Suprapubic skin (tissue), 4 donors: ENCODE measurements at regions not wholly inside any gene's neighbourhood (a gene's known extent, or its start where the extent isn't known, plus 50 kb on each side); places are given as distances from the start of the nearest gene placed in this dataset.
"Not testable (repeated sequence)": the region's sequence is repeated elsewhere in the genome, so short reads cannot be mapped to it uniquely, and the experiment has no call there.

Experiments used
- DNase-seq, 2 donors: peaks; one replicate each; pipeline ENCODE4 v3.0.0-alpha.2; 2019; ENCODE audit warnings: low spot score in 2 of 2
- H3K27ac ChIP-seq: fragments of 200-600 bp; sonication (generic); one replicate; pipeline ENCODE4 v1.5.1; 2019
- H3K27me3 ChIP-seq: fragments of 200-600 bp; sonication (generic); one replicate; pipeline ENCODE4 v1.5.1; 2019
- H3K36me3 ChIP-seq: fragments of 200-600 bp; sonication (generic); one replicate; pipeline ENCODE4 v1.5.1; 2019
- H3K4me1 ChIP-seq: fragments of 200-600 bp; sonication (generic); one replicate; pipeline ENCODE4 v1.5.1; 2019
- H3K4me3 ChIP-seq: fragments of 200-600 bp; sonication (generic); one replicate; pipeline ENCODE4 v1.5.1; 2019; ENCODE audit warnings: mild to moderate bottlenecking
- H3K9me3 ChIP-seq: fragments of 200-600 bp; sonication (generic); one replicate; pipeline ENCODE4 v1.5.1; 2019
- CTCF ChIP-seq, 2 donors: fragments of 200-600 bp in 1 of 2; fragments of 450-650 bp in 1 of 2; sonication (generic) in 1 of 2; IDR thresholded peaks; one replicate each; pipeline ENCODE4 v1.5.1; 2016 to 2019; ENCODE audit warnings: antibody characterized with exemption in 2 of 2, mild to moderate bottlenecking in 1 of 2, moderate library complexity in 1 of 2
- EP300 ChIP-seq: sonication (generic); formaldehyde crosslinking; IDR thresholded peaks from one replicate; pipeline ENCODE4 v1.6.1; 2017; ENCODE audit warnings: antibody characterized with exemption
- POLR2A ChIP-seq, 2 donors: fragments of 450-650 bp; IDR thresholded peaks; one replicate each; pipeline ENCODE4 v1.6.1; 2017; ENCODE audit warnings: antibody characterized with exemption in 2 of 2, mild to moderate bottlenecking in 2 of 2, moderate library complexity in 2 of 2
- POLR2AphosphoS5 ChIP-seq, 3 donors: sonication (generic); formaldehyde crosslinking; IDR thresholded peaks; one replicate each; pipeline ENCODE4 v1.6.1; 2017; ENCODE audit warnings: antibody characterized with exemption in 3 of 3
- WGBS: methylation state at CpG from one replicate; pipeline ENCODE4 v1.1.5; 2018; 5-methylcytosine and 5-hydroxymethylcytosine counted together

GRCh38 chr5:18798058-18798457 lies 1163.8 kb downstream of the TAF11L14 start:
- TF ChIP-seq POLR2A (IDR thresholded peaks at IDR 0.05) (no peak), EP300 (no peak), CTCF (IDR thresholded peaks at IDR 0.05) (no peak), POLR2AphosphoS5 (IDR thresholded peaks at IDR 0.05) (no peak)
- Histone ChIP-seq H3K27ac (no peak overlapping the region), H3K4me1 (no peaks in the 10 kb centered on the region), H3K27me3 (no peaks in the 10 kb centered on the region), H3K9me3 (no peaks in the 10 kb centered on the region), H3K4me3 (no peak overlapping the region), H3K36me3 (no peaks in the 10 kb centered on the region)
- DNase-seq = no peak
- 57% methylated on average over 3 of the region's 3 CpGs for WGBS

GRCh38 chr5:18799482-18800128 lies 1165.3 kb downstream of the TAF11L14 start:
- Histone ChIP-seq H3K27me3 (no peaks in the 10 kb centered on the region), H3K36me3 (no peaks in the 10 kb centered on the region), H3K4me1 (no peaks in the 10 kb centered on the region), H3K27ac (no peak overlapping the region), H3K9me3 (no peaks in the 10 kb centered on the region), H3K4me3 (no peak overlapping the region)
- DNase-seq = no peak
- TF ChIP-seq POLR2AphosphoS5 (IDR thresholded peaks at IDR 0.05) = no peak
- TF ChIP-seq CTCF (IDR thresholded peaks at IDR 0.05) = no peak
- no peak for TF ChIP-seq EP300
- no peak for TF ChIP-seq POLR2A (IDR thresholded peaks at IDR 0.05)
- WGBS = 75% methylated on average over 6 of the region's 6 CpGs

- Histone ChIP-seq H3K36me3 (no peaks in the 10 kb centered on the region), H3K9me3 (no peaks in the 10 kb centered on the region), H3K4me3 (no peak overlapping the region), H3K4me1 (no peaks in the 10 kb centered on the region), H3K27me3 (no peaks in the 10 kb centered on the region), H3K27ac (no peak overlapping the region)
- WGBS = 89% methylated on average over 17 of the region's 19 CpGs
- DNase-seq = no peak
- no peak for TF ChIP-seq POLR2AphosphoS5 (IDR thresholded peaks at IDR 0.05)
- TF ChIP-seq POLR2A (IDR thresholded peaks at IDR 0.05) = no peak
- no peak for TF ChIP-seq EP300
- TF ChIP-seq CTCF (IDR thresholded peaks at IDR 0.05) = no peak
These were observed 1166.2 kb downstream of the TAF11L14 start for GRCh38 chr5:18800293-18801025.

GRCh38 chr5:18801413-18801812 lies 1167.2 kb downstream of the TAF11L14 start:
- not testable (repeated sequence) for H3K27ac ChIP-seq, H3K4me1 ChIP-seq, H3K4me3 ChIP-seq, DNase-seq, H3K9me3 ChIP-seq, H3K27me3 ChIP-seq, H3K36me3 ChIP-seq
- 92% methylated on average over 3 of the region's 3 CpGs for WGBS

- Histone ChIP-seq H3K9me3 (no peaks in the 10 kb centered on the region), H3K4me1 (no peaks in the 10 kb centered on the region), H3K4me3 (no peak overlapping the region), H3K27me3 (no peaks in the 10 kb centered on the region), H3K36me3 (no peaks in the 10 kb centered on the region), H3K27ac (no peak overlapping the region)
- no peak for DNase-seq
- 79% methylated on average over 2 of the region's 2 CpGs for WGBS
- TF ChIP-seq POLR2A (IDR thresholded peaks at IDR 0.05) (no peak), EP300 (no peak), POLR2AphosphoS5 (IDR thresholded peaks at IDR 0.05) (no peak), CTCF (IDR thresholded peaks at IDR 0.05) (no peak)
These were observed 1168.1 kb downstream of the TAF11L14 start for GRCh38 chr5:18802336-18802735.
